Gastroesophageal sphincter (tissue), 4 donors: ENCODE measurements at regions not wholly inside any gene's neighbourhood (a gene's known extent, or its start where the extent isn't known, plus 50 kb on each side); places are given as distances from the start of the nearest gene placed in this dataset.

Experiments
- ATAC-seq: fragments of 150-250 bp; one replicate; pipeline ENCODE4 v1.9.1; 2016; ENCODE audit warnings: mild to moderate bottlenecking, moderate library complexity
- H3K27ac ChIP-seq, 4 donors: fragments of 200-600 bp; sonication (generic) in 3 of 4; 1 replicate in 3 of 4; 2 replicates in 1 of 4; pipeline ENCODE4 v1.5.1; 2016 to 2019
- H3K27me3 ChIP-seq: fragments of 200-600 bp; sonication (generic); one replicate; pipeline ENCODE4 v1.5.1; 2019
- H3K36me3 ChIP-seq, 2 donors: fragments of 200-600 bp; sonication (generic); one replicate each; pipeline ENCODE4 v1.5.1; 2019; ENCODE audit warnings: control low read depth in 1 of 2
- H3K4me1 ChIP-seq, 3 donors: fragments of 200-600 bp; sonication (generic); 1 replicate in 2 of 3; 2 replicates in 1 of 3; pipeline ENCODE4 v1.5.1; 2016 to 2019; ENCODE audit warnings: control low read depth in 2 of 3
- H3K4me3 ChIP-seq, 2 donors: fragments of 200-600 bp; sonication (generic); one replicate each; pipeline ENCODE4 v1.5.1; 2019; ENCODE audit warnings: mild to moderate bottlenecking in 1 of 2, moderate library complexity in 1 of 2
- H3K9me3 ChIP-seq, 3 donors: fragments of 200-600 bp; sonication (generic); one replicate each; pipeline ENCODE4 v1.5.1; 2017 to 2019; ENCODE audit warnings: control low read depth in 2 of 3
- EP300 ChIP-seq: sonication (generic); formaldehyde crosslinking; IDR thresholded peaks from one replicate; pipeline ENCODE4 v1.6.1; 2017; ENCODE audit warnings: antibody characterized with exemption, mild to moderate bottlenecking
- POLR2A ChIP-seq, 2 donors: fragments of 450-650 bp; IDR thresholded peaks; one replicate each; pipeline ENCODE4 v1.6.1; 2017; ENCODE audit warnings: antibody characterized with exemption in 2 of 2, mild to moderate bottlenecking in 2 of 2, moderate library complexity in 1 of 2
- POLR2AphosphoS5 ChIP-seq: sonication (generic); formaldehyde crosslinking; IDR thresholded peaks from one replicate; pipeline ENCODE4 v1.6.1; 2017; ENCODE audit warnings: antibody characterized with exemption
- WGBS, 2 donors: methylation state at CpG; one replicate each; pipeline ENCODE4 v1.1.5; 2018; ENCODE audit warnings: low coverage in 1 of 2; 5-methylcytosine and 5-hydroxymethylcytosine counted together
- TF ChIP-seq, protein P1 (sequence below), 4 experiments: fragments of 200-600 bp in 2 of 4; fragments of 450-650 bp in 2 of 4; sonication (generic) in 1 of 4; IDR thresholded peaks; one replicate each; pipeline ENCODE4 v1.5.1; 2017 to 2019; ENCODE audit warnings: antibody characterized with exemption in 4 of 4, mild to moderate bottlenecking in 2 of 4, moderate library complexity in 2 of 4

DNA sequence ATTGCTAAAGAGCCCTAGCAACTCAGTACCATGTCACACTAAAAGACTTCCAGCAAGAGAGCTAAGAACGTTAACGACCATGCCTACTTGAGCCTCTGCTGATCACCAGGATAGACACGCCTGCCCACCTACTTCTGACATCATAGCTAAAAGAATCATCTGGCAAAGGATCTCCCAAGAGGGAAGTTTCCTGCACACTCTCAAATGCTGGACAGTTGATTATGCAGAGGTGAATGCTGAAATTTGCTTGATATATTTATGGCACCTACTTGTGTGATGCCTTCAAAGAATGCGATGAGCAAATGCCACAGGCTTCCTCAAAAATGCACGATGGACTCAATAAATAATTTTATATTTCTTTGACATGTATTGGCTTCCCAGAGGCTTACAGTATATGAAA, 113.6 kb downstream of the GALC start:
- 78 to 95% methylated on average over 2 to 5 of the region's 5 CpGs for WGBS, 2 donors
- H3K36me3 ChIP-seq = no peaks in the 10 kb centered on the region
- TF ChIP-seq POLR2A (IDR thresholded peaks at IDR 0.05) = no peak
- TF ChIP-seq POLR2AphosphoS5 = no peak
- no peak for TF ChIP-seq EP300
- TF ChIP-seq, protein P1, sequence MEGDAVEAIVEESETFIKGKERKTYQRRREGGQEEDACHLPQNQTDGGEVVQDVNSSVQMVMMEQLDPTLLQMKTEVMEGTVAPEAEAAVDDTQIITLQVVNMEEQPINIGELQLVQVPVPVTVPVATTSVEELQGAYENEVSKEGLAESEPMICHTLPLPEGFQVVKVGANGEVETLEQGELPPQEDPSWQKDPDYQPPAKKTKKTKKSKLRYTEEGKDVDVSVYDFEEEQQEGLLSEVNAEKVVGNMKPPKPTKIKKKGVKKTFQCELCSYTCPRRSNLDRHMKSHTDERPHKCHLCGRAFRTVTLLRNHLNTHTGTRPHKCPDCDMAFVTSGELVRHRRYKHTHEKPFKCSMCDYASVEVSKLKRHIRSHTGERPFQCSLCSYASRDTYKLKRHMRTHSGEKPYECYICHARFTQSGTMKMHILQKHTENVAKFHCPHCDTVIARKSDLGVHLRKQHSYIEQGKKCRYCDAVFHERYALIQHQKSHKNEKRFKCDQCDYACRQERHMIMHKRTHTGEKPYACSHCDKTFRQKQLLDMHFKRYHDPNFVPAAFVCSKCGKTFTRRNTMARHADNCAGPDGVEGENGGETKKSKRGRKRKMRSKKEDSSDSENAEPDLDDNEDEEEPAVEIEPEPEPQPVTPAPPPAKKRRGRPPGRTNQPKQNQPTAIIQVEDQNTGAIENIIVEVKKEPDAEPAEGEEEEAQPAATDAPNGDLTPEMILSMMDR (IDR thresholded peaks at IDR 0.05) = no peak
- H3K27me3 ChIP-seq = no peaks in the 10 kb centered on the region
- H3K4me1 ChIP-seq = no peaks in the 10 kb centered on the region
- ATAC-seq = no peak
- no peak overlapping the region for H3K4me3 ChIP-seq
- no peak overlapping the region for H3K27ac ChIP-seq
- H3K9me3 ChIP-seq = no peaks in the 10 kb centered on the region

DNA sequence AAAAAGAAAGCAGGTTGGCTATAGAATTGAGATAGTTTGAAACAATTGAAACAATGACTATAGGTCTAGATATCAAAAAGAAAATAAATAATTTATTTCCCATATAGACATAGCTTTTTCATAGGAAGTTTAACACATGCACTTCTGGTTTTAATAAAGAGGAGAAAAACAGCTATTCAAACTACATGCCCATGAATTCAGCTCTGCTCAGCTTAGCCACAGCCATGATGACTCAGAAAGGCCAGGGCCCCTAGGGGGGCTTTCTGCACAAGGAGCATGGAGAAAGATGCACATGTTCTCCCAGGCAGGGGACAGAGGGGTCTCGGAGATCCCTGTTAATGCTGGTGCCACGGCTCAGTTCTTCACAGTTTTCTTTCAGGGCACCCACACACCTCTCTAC, 114.0 kb downstream of the GALC start:
- Histone ChIP-seq H3K36me3 (no peaks in the 10 kb centered on the region), H3K27me3 (no peaks in the 10 kb centered on the region), H3K4me1 (no peaks in the 10 kb centered on the region), H3K27ac (no peak overlapping the region), H3K4me3 (no peak overlapping the region), H3K9me3 (no peaks in the 10 kb centered on the region)
- WGBS, 2 donors = 86% methylated on average over 1 of the region's 2 CpGs; no CpG with 5 or more reads in 1 of the 2 donors
- no peak for ATAC-seq
- TF ChIP-seq POLR2A (IDR thresholded peaks at IDR 0.05) (no peak), EP300 (no peak), POLR2AphosphoS5 (no peak)
- TF ChIP-seq, protein P1 (IDR thresholded peaks at IDR 0.05) = no peak

DNA sequence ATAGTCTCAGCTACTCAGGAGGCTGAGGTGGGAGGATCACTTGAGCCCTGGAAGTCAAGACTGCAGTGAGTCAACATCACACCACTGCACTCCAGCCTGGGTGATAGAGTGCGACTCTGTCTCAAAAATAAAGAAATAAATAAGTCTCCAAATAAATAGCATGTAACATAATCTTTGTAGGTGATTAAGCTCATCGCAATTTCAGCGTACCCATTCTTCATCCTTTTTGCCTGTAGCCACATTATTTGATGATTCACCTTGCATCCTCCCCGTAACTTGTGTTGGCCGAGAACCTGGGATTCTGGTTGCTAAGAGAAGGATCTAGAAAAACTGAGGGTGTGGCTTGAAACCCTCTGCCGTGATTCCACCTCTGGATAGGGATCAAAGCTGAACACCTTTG, 115.1 kb downstream of the GALC start:
- no peak overlapping the region for H3K27ac ChIP-seq
- H3K4me3 ChIP-seq = no peak overlapping the region
- H3K9me3 ChIP-seq = no peaks in the 10 kb centered on the region
- H3K36me3 ChIP-seq = no peaks in the 10 kb centered on the region
- WGBS, 2 donors = 88 to 95% methylated on average over 6 of the region's 6 CpGs
- TF ChIP-seq POLR2A (IDR thresholded peaks at IDR 0.05) (no peak), EP300 (no peak), POLR2AphosphoS5 (no peak)
- TF ChIP-seq, protein P1 (IDR thresholded peaks at IDR 0.05) = no peak
- no peaks in the 10 kb centered on the region for H3K4me1 ChIP-seq
- no peak for ATAC-seq
- H3K27me3 ChIP-seq = no peaks in the 10 kb centered on the region

DNA sequence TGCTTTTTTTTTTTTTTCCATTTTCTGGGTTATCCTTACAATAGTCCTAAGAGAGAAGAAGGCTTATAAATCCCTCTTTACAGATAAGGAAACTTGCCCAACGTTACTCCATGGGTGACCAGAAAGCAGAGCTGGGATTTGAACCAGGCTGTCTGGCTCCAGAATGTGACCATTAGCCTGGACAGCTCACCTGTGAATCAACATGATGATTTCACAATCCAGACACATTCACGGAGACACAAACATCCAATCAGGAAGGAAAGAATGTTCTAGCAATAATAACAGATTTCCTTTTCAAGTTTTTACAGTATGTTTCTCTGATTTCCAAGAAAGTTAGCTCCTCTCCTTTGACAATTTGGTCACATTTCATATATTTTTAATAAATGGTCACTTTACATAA, 118.3 kb downstream of the GALC start:
- H3K27me3 ChIP-seq = no peaks in the 10 kb centered on the region
- no peaks in the 10 kb centered on the region for H3K36me3 ChIP-seq
- no peak for TF ChIP-seq POLR2AphosphoS5
- TF ChIP-seq, protein P1 (IDR thresholded peaks at IDR 0.05) = no peak
- no peak for TF ChIP-seq POLR2A (IDR thresholded peaks at IDR 0.05)
- TF ChIP-seq EP300 = no peak
- no peak overlapping the region for H3K27ac ChIP-seq
- 35 to 45% methylated on average over 2 of the region's 2 CpGs for WGBS, 2 donors
- ATAC-seq = no peak
- H3K4me1 ChIP-seq = no peaks in the 10 kb centered on the region
- H3K9me3 ChIP-seq = no peaks in the 10 kb centered on the region
- no peak overlapping the region for H3K4me3 ChIP-seq

DNA sequence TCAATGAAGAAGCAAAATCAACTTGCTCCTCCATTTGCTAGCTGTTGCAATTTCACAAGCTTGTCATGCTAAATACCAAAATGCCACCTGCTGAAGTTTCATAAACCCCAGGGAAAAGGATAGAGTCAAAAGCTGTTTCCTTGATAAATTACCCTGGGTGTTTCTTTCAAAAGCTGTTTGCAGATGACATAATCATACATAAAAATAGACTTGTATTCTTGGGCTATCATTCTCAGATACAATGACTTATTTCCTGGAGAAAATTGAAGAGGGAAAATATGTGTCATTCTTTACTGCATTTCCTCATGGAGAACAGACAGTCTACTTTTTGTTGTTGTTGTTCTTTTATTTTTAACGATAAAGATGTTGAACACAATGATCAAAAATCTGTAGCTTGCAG, 119.2 kb downstream of the GALC start:
- no peak for ATAC-seq
- no peaks in the 10 kb centered on the region for H3K9me3 ChIP-seq
- 40 to 75% methylated on average over 1 of the region's 1 CpG for WGBS, 2 donors
- no peaks in the 10 kb centered on the region for H3K27me3 ChIP-seq
- H3K4me3 ChIP-seq = no peak overlapping the region
- no peak for TF ChIP-seq POLR2A (IDR thresholded peaks at IDR 0.05)
- H3K36me3 ChIP-seq = no peaks in the 10 kb centered on the region
- H3K4me1 ChIP-seq = no peaks in the 10 kb centered on the region
- H3K27ac ChIP-seq = no peak overlapping the region
